ENCODE measurements at regions not wholly inside any gene's neighbourhood (a gene's known extent, or its start where the extent isn't known, plus 50 kb on each side); places are given as distances from the start of the nearest gene placed in this dataset.
"Not testable (repeated sequence)": the region's sequence is repeated elsewhere in the genome, so short reads cannot be mapped to it uniquely, and the experiment has no call there.

DNA sequence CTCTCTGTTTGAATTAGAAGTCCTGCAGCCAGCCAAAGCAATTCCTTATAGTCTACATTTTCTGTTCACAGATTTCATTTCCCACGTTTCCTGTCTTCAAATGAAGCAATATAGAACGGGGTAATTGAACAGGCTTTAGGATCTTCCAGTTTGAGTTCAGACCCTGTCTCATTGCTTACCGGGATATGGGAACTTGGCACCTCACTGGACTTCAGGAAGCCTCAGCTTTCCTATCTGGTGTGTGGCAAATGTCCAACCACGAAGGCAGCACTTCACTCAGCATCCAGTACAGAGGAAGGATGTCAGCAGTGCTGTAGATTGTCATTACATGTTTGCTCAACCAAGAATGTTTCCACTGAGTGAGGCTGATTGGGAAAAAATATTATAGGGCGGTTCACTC is 271.1 kb upstream of the ZFP42 start:
- no peak for DNase-seq

DNA sequence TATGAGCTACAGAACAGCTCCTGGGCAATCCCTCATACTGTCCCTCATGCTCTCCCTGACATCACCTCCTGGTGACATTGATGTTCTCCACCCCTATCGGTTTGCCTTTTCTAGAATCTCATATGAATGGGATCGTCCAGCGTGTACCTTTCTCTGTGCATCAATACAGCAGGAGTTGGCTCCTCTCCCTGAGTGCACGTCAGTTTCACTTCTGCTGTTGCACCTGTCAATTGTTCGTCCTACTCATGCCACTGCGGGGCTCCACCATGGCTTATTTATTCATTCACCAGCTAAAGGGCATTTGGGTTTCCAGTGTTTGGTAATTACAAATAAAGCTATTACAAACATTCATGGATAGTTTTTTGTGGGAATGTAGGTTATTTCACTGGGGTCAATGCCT is 269.1 kb upstream of the ZFP42 start:
- DNase-seq: no peak

DNA sequence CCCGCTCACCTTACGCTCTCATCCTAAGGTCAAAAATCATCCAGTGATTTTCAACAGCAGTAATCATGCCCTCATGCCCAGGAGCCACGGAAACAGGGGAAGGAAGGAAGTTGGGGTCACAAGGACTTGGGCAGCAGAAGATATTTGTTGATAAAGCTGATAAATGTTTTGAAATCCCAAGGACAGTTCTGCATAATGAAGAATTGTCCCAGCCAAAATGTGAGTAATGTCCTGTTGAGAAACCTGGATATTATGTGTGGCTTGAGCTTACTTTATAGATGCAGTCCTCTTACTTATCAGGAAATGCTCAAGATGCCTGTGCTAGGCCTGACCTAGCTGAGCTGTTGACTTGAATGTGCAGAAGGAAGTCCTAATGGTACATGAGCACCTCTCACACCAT is 263.0 kb upstream of the ZFP42 start:
- DNase-seq: no peak

DNA sequence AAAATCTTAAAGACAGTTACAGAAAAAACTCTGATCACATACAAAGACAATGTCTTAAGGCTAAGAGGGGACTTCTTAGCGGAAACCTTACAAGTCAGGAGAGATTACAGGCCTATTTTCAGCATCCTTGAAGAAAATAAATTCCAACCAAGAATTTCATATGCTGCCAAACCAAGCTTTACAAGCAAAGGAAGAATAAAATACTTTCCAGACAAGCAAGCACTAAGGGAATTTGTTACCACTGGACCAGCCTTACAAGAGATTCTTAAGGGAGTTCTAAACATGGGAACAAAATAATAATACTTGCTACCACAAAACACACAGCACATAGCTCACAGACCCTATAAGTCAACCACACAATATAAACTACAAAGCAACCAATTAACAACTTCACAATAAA is 255.8 kb upstream of the ZFP42 start:
- no peak for DNase-seq

DNA sequence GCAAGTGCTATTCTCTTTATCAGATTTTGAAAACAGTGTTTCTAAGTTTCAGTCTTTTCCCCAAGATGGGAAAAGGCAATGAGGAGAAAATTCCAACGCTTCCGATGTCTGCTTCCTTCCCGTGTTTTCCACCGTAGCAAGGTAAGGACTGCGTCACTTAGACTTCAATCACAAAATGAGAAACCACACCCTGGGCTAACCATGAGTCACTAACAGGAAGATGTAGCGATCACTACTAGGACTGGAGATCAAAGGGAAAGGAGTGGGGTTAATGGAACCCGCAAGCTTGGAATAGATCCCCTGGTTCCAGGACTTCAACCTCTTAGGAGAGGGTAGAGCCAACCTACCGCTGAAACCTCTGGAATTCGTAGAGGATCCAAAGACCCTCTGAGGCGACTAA is 250.7 kb upstream of the ZFP42 start:
- DNase-seq: no peak

DNA sequence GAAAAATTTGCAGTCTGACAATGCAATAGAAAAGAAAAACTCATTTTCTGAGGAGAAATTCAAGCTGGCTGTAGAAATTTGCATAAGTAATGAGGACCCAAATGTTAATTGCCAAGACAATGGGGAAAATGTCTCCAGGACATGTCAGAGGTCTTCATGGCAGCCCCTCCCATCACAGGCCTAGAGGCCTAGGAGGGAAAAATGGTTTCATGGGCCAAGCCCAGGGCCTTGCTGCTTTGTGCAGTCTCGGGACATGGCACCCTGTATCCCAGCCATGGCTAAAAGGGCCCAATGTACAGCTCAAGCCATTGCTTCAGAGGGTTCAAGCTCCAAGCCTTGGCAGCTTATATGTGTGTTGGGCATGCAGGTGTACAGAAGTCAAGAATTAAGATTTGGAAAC is 244.9 kb upstream of the ZFP42 start:
- not testable (repeated sequence) for DNase-seq

DNA sequence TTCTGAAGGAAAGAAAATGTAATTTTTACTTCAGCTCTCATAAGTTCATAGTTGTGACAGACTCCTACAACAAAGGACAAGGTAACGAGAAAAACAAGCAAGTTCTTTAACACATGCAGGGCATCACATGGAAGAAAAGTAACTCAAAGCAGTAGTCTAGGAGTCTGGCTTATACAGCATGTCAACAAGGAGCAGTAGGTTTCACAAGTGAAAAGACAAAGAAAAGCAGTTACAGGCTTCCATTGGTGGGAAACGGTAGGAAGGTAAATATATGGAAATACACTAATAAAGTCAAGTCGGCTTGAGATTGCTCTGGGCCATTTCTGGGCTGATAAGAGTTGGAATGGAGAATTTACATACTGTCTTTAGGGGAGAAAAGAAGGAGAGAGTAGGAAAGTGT is 228.4 kb upstream of the ZFP42 start:
- no peak for DNase-seq

DNA sequence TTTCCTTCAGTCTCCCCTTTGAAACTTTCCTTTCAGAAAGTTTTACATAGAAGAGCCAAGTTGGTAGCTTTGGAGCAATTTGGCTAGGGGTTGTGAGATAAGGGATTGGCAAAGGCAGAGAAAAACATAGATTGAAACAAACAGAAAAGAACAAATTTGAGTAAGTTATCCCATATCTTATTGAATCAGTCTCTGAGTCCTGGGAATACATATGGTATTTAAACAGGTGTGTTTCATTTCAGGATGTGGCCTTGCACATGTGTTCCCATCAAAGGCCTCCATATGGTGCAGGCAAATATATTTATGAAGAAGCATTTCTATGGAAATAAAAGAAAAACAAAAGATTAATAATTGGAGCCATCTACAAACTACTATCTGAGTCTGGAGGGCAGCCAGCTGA is 227.9 kb upstream of the ZFP42 start:
- DNase-seq: no peak

DNA sequence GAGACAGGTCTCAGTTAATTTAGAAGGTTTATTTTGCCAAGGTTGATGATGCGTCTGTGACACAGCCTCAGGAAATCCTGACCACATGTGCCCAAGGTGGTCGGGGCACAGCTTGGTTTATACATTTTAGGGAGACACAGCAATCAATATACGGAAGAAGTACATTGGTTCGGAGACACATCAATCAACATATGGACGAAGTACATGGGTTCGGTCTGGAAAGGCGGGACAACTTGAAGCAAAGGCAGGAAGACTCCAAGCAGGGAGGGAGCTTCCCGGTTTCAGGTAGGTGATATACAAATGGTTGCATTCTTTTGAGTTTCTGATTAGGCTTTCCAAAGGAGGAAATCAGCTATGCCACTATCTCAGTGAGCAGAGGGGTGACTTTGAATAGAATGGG is 225.2 kb upstream of the ZFP42 start:
- no peak for DNase-seq

DNA sequence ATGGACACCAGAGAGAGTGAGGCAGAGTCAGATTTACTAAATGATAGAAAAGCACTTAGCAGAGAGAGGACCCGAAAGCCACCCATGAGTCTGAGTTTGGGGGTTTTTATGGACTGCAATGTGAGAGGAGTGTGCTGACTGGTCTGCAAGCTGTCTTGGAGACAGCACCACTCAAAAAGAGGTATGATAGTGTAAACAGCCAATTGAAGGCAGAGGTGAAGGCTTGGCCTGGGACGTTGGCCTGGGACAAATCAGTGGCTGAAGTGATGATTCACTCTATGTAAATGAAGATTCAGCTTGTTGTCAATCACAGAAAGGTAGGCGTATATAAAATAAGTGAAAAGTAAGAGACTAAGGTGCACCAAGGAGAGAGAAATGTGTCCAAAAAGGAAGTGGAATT is 217.6 kb upstream of the ZFP42 start:
- no peak for DNase-seq

DNA sequence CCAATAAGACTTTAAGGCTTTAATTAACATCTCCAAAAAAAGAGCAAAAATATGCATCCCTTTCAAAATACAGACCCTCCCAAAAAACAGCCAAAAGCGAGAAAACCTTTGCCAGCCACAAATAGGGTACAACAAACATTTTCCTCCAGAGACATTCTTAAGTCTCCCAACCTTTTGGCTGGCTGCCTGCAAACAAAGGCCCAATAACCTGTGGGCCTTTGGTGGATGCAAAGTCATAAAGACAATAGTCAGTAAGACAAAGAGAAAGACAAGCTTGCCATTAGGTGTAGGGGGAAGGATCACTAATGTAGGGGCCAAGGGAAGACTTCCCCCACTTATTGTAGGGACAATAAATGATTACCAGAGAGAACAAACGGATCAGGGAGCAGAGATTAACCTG is 215.5 kb upstream of the ZFP42 start:
- DNase-seq: no peak

DNA sequence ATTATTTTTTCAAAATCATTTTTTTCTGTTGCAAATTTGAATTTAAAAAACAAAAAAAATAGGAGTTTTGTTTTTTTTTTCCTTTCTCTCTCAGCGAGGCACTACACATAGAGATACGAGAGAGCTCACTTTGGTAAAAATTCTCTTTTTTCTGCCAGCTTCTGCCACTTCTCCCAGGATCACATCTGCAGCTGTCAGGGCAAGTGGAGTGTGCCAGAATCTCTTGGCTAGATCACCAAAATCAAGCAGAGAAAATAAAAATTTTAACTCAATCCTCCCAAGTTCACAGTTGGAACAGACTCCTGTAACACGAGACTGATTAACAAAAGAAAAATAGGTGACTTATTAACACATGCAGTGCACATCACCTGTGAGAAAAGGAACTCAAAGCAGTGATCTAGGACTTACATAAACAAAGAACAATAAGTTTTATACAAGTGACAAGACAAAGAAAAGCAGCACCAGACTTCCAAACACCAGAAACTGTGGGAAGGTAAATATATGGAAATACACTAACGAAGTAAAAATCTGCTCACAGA is 213.2 kb upstream of the ZFP42 start:
- no peak for DNase-seq

DNA sequence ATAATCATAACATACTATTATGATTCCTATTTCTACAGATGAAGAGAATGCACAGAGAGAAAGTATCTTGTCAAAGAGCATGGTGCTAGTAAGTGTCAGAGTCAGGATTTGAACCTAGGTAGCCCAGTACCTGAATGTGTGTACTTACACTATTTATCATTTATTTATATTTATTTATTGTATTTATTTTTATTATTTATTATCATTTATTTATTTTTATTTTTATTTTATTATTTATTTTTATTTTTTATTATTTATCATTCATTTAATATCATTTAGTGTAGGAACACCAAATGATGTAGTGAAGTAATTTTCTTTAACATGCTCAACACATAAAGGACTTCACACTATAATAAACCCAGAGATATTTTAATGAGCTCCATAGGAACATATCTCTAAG is 209.4 kb upstream of the ZFP42 start:
- no peak for DNase-seq

DNA sequence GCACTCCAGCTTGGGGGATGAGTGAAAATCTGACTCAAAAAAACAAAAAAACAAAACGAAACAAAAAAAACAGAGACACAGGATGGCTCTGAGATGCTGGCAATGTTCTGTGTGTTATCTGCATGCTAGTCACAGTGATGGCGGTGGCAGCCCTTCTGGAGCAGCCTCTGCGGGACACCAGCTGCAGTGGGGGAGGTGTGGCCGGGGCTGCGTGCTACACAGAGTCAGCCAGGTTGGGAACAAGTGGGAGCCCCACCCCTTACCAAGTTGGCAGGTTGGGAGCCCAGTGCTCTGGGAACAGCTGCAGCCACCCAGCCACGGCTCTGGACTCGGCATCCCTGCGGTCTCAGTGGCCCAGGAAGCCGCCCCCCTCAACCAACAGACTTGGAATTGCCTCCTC is 206.5 kb upstream of the ZFP42 start:
- DNase-seq: no peak

DNA sequence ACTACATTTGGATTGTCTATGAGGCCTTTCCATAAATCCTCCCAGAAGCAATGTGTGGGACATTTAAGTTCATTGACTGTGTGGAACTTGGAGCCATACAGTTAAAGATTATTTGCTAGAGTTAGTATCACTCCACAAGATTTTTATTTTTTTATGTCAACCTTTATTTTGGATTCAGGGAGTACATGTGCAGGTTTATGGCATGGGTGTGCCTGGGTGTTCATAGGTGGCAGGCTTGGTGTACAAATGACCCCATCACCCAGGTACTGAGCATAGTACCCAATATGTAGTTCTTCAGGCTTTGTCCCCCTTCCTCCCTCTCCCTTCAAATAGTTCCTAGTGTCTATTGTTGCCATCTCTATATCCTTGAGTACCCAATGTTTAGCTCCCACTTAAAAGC is 199.8 kb upstream of the ZFP42 start:
- DNase-seq: no peak

DNA sequence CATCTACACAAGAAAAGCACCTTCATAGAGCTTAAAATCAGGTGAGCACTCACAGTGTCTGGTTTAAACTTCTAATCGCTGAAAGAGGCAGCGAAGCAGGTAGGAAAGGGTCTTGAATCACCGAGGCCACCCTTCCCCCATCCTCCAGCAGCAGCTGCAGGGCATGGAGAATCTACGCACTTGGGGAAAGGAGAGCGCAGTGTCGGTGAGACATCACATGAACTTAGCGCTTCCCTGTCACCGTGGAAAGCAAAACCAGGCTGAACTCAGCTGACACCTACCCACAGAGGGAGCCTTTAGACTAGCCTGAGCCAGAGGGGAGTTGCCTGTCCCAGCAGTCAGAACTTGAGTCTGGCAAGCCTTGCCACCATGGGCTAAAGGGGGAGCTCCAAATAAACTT is 197.2 kb upstream of the ZFP42 start:
- no peak for DNase-seq

DNA sequence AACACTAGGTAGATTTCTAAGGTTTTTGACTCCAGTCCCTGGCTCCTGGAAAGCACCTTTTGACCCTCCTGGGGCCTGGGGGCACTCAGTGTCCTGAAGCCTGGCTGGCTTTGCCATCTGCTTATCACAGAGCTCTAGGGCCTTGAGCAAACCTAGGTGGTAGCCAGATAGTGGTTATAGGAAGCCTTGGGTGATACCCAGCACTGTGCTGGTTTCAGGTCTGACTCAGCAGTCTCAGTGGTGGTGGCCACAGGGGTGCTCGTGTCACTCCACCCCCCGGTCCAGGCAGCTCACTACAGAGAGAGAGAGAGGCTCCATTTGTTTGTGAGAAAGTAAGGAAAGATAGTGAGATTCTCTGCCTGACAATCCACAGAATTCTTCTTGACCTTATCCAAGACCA is 195.8 kb upstream of the ZFP42 start:
- DNase-seq: no peak

DNA sequence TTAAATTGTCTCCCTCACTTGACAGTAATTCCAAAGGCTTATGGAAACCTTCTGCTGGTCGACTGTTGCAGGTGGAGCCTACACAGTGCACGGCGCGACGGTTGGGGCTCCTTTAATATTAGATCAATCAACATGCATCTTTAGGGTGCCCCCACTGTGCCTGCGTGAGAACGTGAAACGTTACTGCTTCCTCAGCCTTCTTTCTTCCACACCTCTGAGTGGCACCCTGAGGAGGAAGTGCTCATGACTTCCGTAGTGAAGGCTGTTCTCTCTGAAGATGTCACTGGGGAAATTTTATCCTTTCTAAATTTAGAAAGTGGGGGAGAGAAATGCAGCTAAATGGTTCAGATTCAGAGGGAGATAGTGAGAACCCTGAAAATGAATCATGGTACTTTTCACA is 184.0 kb upstream of the ZFP42 start:
- peak; percentile 2 for DNase-seq

DNA sequence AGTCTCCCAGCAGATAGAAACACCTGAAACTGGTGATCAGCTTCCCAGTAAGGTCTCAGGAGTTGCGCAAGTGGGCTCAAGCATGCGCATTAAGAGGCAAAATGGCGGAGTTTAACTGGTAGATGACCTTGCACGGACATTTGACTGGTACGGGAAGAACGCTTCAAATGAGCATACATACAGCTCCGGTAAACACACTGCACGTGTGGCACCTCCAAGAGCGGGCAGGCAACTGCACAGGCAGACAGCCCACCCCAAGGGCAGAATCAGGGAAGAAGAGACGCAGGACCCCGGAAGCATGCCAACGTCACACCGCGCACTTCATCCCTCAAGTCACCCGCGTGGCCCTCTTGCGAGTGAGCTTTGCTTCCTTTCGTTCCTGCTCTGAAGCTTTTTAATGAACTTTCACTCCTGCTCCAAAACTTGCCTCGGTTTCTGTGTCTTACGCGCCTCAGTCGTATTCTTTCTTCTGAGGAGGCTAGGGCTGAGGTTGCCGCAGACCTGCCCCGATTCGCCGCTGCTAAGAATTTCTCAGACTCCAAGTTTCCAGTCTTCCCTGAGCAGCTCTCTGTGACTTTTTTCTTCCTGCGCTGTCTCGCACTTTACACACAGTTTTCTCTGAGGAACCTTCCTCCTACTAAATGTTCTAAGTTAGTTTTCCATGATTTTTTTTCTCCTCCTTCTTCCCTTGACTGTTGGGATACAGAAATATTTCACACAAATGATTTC is 180.7 kb upstream of the ZFP42 start:
- peak; percentile 19 for DNase-seq

DNA sequence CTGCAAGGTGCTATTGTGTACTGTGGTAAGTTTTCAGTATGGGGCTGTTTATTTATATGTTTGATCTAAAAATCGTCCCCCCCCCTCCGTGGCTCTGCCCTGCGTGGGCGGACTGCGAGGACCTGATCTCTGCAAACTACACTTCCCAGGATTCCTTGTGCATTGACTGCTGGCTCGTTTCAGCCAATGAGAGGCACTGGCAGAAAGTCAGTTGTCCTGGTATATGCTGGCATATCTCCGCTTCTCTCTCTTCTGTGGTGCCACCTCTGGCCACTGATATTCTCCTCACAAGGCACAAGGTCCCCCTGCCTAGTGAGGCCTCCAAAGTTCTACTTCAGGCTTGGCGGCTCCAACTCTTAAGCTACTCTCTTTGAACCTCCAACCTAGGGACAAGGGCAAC is 168.8 kb upstream of the ZFP42 start:
- no peak for DNase-seq

DNA sequence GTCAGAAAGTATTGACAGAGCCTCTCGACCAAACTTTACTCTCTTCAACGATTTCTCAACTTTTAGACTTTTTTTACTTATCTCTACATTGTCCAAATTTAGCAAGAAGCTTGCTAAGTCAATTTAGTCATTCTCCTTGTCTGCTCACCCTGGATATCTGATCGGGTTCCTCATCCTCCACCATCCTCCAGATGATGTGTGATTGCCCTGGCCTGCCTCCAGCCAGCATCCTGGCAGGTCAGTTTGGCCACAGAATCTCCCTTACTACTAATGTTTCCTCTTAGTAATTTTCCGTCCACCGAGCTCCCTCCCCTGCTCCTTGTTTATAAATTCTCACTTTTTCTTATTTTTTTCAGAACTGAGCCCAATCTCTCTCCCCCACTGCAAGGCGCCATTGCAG is 167.9 kb upstream of the ZFP42 start:
- DNase-seq: peak; percentile 18

DNA sequence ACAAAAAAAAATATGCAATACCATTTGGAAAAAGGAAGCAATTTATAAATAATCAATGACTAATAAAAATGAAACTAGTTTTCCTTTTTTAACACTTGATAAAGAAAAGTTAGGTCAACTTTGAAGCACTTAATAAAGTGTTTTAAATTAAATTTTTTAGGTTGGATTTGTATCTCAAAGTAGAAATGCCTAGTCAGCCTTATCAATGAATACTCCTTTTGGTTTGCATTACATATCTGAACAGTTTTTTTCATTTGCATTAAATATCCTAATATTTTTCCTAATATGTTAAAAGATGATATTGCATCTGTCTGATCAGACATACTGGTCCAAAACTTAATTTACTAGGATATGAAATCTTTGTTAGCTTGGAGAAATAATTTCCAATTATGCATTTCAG is 155.8 kb upstream of the ZFP42 start:
- DNase-seq: no peak

DNA sequence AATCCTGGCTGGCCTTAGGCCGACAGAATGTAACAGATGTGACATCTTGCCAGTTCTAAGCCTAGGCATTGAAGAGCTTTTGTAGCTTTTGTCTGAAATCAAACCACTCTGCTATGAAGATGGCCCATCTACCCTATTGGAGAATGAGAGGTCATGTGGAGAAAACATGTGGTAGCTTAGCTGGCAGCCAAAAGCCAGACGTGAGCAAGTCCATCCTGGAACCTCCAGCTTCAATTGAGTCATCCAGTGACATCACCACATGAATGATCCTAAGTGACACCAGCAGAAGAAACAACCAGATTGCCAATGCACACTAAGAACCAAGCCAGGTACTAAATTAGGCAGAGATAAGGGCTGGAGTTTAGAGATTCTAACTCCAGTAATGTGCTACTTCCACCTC is 154.8 kb upstream of the ZFP42 start:
- DNase-seq: peak; percentile 3

DNA sequence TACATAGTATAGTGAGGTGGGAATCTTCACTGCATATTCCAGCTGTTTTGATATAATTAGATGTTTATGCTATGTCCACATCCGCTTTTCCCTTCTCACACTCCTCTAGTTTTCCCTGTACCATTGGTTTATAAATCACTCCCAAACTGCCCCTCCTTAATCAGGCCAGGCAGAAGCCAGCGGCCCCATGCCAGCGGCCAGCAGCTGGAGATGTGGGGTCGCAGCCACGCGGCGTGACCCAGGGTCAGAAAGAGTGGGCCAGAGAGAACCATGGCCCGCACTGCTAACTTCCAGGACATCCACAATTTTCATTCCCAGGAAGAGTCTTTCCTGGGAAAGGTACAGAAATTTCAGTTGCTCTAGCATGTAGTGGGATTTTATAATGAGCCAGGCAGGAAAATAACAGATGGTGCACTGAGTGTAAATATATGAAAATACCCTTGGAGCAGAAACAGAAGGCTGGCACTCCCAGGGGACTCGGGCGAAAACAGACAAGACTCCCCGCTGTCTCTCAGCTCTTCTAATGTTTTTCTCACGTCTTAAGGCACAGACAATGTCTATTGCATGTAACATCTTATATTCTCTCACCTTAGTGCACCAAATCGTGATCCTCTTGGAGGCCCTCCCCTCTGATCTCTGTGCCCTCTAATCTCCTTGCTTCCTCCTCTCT is 145.9 kb upstream of the ZFP42 start:
- no peak for DNase-seq

DNA sequence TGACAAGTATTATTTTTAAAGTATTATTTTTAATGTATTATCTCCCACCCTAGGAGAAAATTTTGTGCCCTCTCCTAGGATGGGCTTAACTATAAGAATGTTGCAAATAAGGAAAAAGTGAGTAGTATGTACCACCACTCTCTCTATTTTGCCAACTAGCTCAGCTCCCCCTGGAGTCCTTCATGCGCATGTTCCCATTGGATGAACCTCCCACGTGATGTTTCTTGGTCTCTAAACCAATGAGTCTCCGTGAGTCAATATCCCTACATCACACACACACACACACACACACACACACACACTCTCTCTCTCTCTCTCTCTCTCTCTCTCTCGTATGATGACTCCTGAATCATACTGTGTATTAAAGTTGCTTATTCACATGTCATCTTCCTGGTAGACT is 129.7 kb upstream of the ZFP42 start:
- no peak for DNase-seq

All from fibroblast of upper back skin (primary cell).